Loucy (cell line): ENCODE measurements at regions not wholly inside any gene's neighbourhood (a gene's known extent, or its start where the extent isn't known, plus 50 kb on each side); places are given as distances from the start of the nearest gene placed in this dataset.

Source experiments
- H2AFZ ChIP-seq: fragments of 200-600 bp; sonication (generic); 2 replicates; pipeline ENCODE4 v1.6.0; 2016; ENCODE audit warnings: antibody characterized with exemption, mild to moderate bottlenecking, low read length, moderate library complexity
- H3F3A ChIP-seq: fragments of 200-600 bp; 2 replicates; pipeline ENCODE4 v1.6.0; 2016; ENCODE audit warnings: antibody characterized with exemption, low read depth, mild to moderate bottlenecking
- H3K27me3 ChIP-seq: fragments of 200-600 bp; sonication (generic); 2 replicates; pipeline ENCODE4 v1.6.1; 2014; ENCODE audit warnings: low read length, mild to moderate bottlenecking; ENCODE audit not compliant: insufficient read depth, poor library complexity, severe bottlenecking
- H3K36me3 ChIP-seq: fragments of 200-600 bp; sonication (generic); 2 replicates; pipeline ENCODE4 v1.6.1; 2016; ENCODE audit warnings: low read length; ENCODE audit not compliant: insufficient read depth
- H3K4me1 ChIP-seq: fragments of 200-600 bp; sonication (generic); 2 replicates; pipeline ENCODE4 v1.5.1; 2014; ENCODE audit warnings: low read length, mild to moderate bottlenecking; ENCODE audit not compliant: insufficient read depth, poor library complexity, severe bottlenecking
- H3K4me2 ChIP-seq: fragments of 200-600 bp; sonication (generic); 2 replicates; pipeline ENCODE4 v1.6.0; 2014; ENCODE audit warnings: antibody characterized with exemption, low read length, low read depth, mild to moderate bottlenecking; ENCODE audit not compliant: poor library complexity, severe bottlenecking
- H3K4me3 ChIP-seq: fragments of 200-600 bp; sonication (generic); 2 replicates; pipeline ENCODE4 v1.5.1; 2014; ENCODE audit warnings: low read length, mild to moderate bottlenecking, mixed read lengths; ENCODE audit not compliant: poor library complexity, severe bottlenecking
- H3K79me2 ChIP-seq: fragments of 200-600 bp; sonication (generic); 2 replicates; pipeline ENCODE4 v1.6.1; 2014; ENCODE audit warnings: low read length; ENCODE audit not compliant: insufficient read depth
- H3K9ac ChIP-seq: fragments of 200-600 bp; sonication (generic); 2 replicates; pipeline ENCODE4 v1.6.0; 2014; ENCODE audit warnings: mild to moderate bottlenecking, low read depth, low read length, moderate library complexity; ENCODE audit not compliant: poor library complexity, severe bottlenecking
- H3K9me2 ChIP-seq: fragments of 200-600 bp; sonication (generic); replicated peaks from 2 replicates; pipeline ENCODE4 v1.6.1; 2016; ENCODE audit warnings: low read depth, low read length, mixed read lengths
- H3K9me3 ChIP-seq: fragments of 200-600 bp; sonication (generic); 2 replicates; pipeline ENCODE4 v1.6.1; 2014; ENCODE audit warnings: mild to moderate bottlenecking, antibody characterized with exemption, low read length, low read depth; ENCODE audit not compliant: insufficient read depth
- H4K20me1 ChIP-seq: fragments of 200-600 bp; sonication (generic); 2 replicates; pipeline ENCODE4 v1.6.0; 2014; ENCODE audit warnings: antibody characterized with exemption, low read length, mild to moderate bottlenecking; ENCODE audit not compliant: insufficient read depth, poor library complexity, severe bottlenecking
- CTCF ChIP-seq: fragments of 200-600 bp; sonication (generic); conservative IDR thresholded peaks from 2 replicates; pipeline ENCODE4 v1.5.1; 2014; ENCODE audit warnings: mild to moderate bottlenecking, antibody characterized with exemption, low read length
- EZH2phosphoT487 ChIP-seq: fragments of 200-600 bp; IDR thresholded peaks from 2 replicates; pipeline ENCODE4 v1.6.1; 2018; ENCODE audit warnings: antibody characterized with exemption, mild to moderate bottlenecking, moderate library complexity, borderline replicate concordance

GRCh38 chr11:70642266-70642665, 243.9 kb downstream of the CTTN start:
- H3K4me1 ChIP-seq = no peaks in the 10 kb centered on the region
- no peaks in the 10 kb centered on the region for H3K79me2 ChIP-seq
- H3K27me3 ChIP-seq = no peaks in the 10 kb centered on the region
- no peaks in the 10 kb centered on the region for H3K9me2 ChIP-seq
- no peaks in the 10 kb centered on the region for H3K36me3 ChIP-seq
- H3F3A ChIP-seq = no peaks in the 10 kb centered on the region
- H4K20me1 ChIP-seq = no peaks in the 10 kb centered on the region
- no peak overlapping the region for H3K4me2 ChIP-seq
- no peak overlapping the region for H3K9ac ChIP-seq
- H2AFZ ChIP-seq = no peak overlapping the region
- peaks cover 13% of the 10 kb centered on the region; the same call in 1 of the 2 replicates for H3K9me3 ChIP-seq
- TF ChIP-seq EZH2phosphoT487 = no peak
- TF ChIP-seq CTCF = no peak
- no peak overlapping the region for H3K4me3 ChIP-seq

GRCh38 chr11:70643642-70644041, 245.3 kb downstream of the CTTN start:
- Histone ChIP-seq H3K36me3 (no peaks in the 10 kb centered on the region), H3K4me3 (no peak overlapping the region), H3K4me2 (no peak overlapping the region), H3K79me2 (no peaks in the 10 kb centered on the region), H4K20me1 (no peaks in the 10 kb centered on the region), H2AFZ (no peak overlapping the region), H3K9me2 (no peaks in the 10 kb centered on the region), H3F3A (no peaks in the 10 kb centered on the region), H3K27me3 (no peaks in the 10 kb centered on the region), H3K9ac (no peak overlapping the region), H3K4me1 (no peaks in the 10 kb centered on the region), H3K9me3 (peaks cover 11% of the 10 kb centered on the region; the same call in 1 of the 2 replicates)
- TF ChIP-seq CTCF (no peak), EZH2phosphoT487 (no peak)

- no peak overlapping the region for H3K4me3 ChIP-seq
- H3K9me3 ChIP-seq = peaks cover 11% of the 10 kb centered on the region; the same call in 1 of the 2 replicates
- no peaks in the 10 kb centered on the region for H3F3A ChIP-seq
- H3K79me2 ChIP-seq = no peaks in the 10 kb centered on the region
- H4K20me1 ChIP-seq = no peaks in the 10 kb centered on the region
- TF ChIP-seq EZH2phosphoT487 = no peak
- TF ChIP-seq CTCF = no peak
- no peak overlapping the region for H2AFZ ChIP-seq
- H3K9ac ChIP-seq = no peak overlapping the region
- no peaks in the 10 kb centered on the region for H3K36me3 ChIP-seq
- no peak overlapping the region for H3K4me2 ChIP-seq
- H3K4me1 ChIP-seq = no peaks in the 10 kb centered on the region
- no peaks in the 10 kb centered on the region for H3K9me2 ChIP-seq
- no peaks in the 10 kb centered on the region for H3K27me3 ChIP-seq
These were observed 246.2 kb downstream of the CTTN start for GRCh38 chr11:70644343-70645060.
